Esophagus squamous epithelium (tissue), 5 donors: ENCODE measurements at regions not wholly inside any gene's neighbourhood (a gene's known extent, or its start where the extent isn't known, plus 50 kb on each side); places are given as distances from the start of the nearest gene placed in this dataset.

Source experiments
- DNase-seq: peaks from one replicate; lab custom pipeline; 2025; lab: John Stamatoyannopoulos, UW
- H3K27ac ChIP-seq, 4 donors: fragments of 200-600 bp; sonication (generic); one replicate each; pipeline ENCODE4 v1.5.1; 2016 to 2019; ENCODE audit warnings: mild to moderate bottlenecking in 1 of 4
- H3K27me3 ChIP-seq, 4 donors: fragments of 200-600 bp; sonication (generic); 1 replicate in 3 of 4; 2 replicates in 1 of 4; pipeline versions ENCODE4 v1.5.1 to v1.6.0; 2017 to 2021; ENCODE audit warnings: antibody characterized with exemption in 1 of 4
- H3K36me3 ChIP-seq, 3 donors: fragments of 200-600 bp; sonication (generic); one replicate each; pipeline ENCODE4 v1.5.1; 2016 to 2019
- H3K4me1 ChIP-seq, 3 donors: fragments of 200-600 bp; sonication (generic); one replicate each; pipeline ENCODE4 v1.5.1; 2017 to 2019
- H3K4me3 ChIP-seq, 4 donors: fragments of 200-600 bp; sonication (generic); 1 replicate in 3 of 4; 2 replicates in 1 of 4; pipeline ENCODE4 v1.5.1; 2016 to 2019; ENCODE audit warnings: mild to moderate bottlenecking in 2 of 4, moderate library complexity in 1 of 4
- H3K9me3 ChIP-seq, 3 donors: fragments of 200-600 bp; sonication (generic); one replicate each; pipeline ENCODE4 v1.5.1; 2016 to 2019
- POLR2A ChIP-seq, 4 donors: fragments of 450-650 bp; IDR thresholded peaks; one replicate each; pipeline ENCODE4 v1.6.1; 2017; ENCODE audit warnings: antibody characterized with exemption in 4 of 4, mild to moderate bottlenecking in 4 of 4, moderate library complexity in 3 of 4
- WGBS, 2 donors: methylation state at CpG; one replicate each; pipeline ENCODE4 v1.1.5; 2018; 5-methylcytosine and 5-hydroxymethylcytosine counted together
- intact Hi-C: fragments of 100-400 bp; cut with DNase I; formaldehyde crosslinking; loops from one replicate; pipeline ENCODE4 v1.15.0; 2022
- TF ChIP-seq, protein P1 (sequence below), 6 experiments: fragments of 450-650 bp in 4 of 6; fragments of 200-600 bp in 2 of 6; sonication (generic) in 2 of 6; IDR thresholded peaks; one replicate each; pipeline ENCODE4 v1.5.1; 2016 to 2019; ENCODE audit warnings: antibody characterized with exemption in 6 of 6, mild to moderate bottlenecking in 4 of 6, moderate library complexity in 4 of 6
- donor health status: DM: yes; HTN: yes; CAD: no.

DNA sequence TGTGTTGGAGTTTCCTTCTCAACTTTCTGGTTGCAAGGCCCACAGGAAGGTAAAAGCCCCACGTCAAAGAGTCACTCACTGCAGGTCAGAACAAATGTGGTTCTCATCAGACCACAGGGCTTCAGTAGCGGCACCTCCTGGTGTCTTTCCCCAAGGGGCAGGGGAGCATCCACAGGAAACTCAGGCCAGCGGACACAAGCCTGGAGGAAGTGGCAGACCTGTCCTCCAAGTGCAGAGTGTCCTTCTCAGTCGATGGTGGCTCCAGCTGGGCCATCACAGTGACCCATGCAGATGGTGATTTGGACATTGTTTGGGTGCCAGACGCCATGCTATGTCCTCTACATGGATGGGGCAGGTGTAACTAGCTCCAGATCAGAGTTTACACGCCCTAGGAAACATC, 84.9 kb downstream of the ACKR3 start:
- peaks cover 0 to 3% (median 0%) of the 10 kb centered on the region in 3 donors for H3K4me1 ChIP-seq
- H3K27me3 ChIP-seq: no peaks in the 10 kb centered on the region
- TF ChIP-seq POLR2A (IDR thresholded peaks at IDR 0.05): no peak
- TF ChIP-seq, protein P1, sequence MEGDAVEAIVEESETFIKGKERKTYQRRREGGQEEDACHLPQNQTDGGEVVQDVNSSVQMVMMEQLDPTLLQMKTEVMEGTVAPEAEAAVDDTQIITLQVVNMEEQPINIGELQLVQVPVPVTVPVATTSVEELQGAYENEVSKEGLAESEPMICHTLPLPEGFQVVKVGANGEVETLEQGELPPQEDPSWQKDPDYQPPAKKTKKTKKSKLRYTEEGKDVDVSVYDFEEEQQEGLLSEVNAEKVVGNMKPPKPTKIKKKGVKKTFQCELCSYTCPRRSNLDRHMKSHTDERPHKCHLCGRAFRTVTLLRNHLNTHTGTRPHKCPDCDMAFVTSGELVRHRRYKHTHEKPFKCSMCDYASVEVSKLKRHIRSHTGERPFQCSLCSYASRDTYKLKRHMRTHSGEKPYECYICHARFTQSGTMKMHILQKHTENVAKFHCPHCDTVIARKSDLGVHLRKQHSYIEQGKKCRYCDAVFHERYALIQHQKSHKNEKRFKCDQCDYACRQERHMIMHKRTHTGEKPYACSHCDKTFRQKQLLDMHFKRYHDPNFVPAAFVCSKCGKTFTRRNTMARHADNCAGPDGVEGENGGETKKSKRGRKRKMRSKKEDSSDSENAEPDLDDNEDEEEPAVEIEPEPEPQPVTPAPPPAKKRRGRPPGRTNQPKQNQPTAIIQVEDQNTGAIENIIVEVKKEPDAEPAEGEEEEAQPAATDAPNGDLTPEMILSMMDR (IDR thresholded peaks at IDR 0.05): no peak
- WGBS, 2 donors: 59 to 92% methylated on average over 3 of the region's 6 CpGs
- H3K36me3 ChIP-seq: no peaks in the 10 kb centered on the region
- intact Hi-C loops: no loop called here
- H3K4me3 ChIP-seq: no peak overlapping the region
- DNase-seq: no peak
- no peaks in the 10 kb centered on the region for H3K9me3 ChIP-seq
- H3K27ac ChIP-seq: peak overlapping the region in 1 of 4 donors; percentile 16

DNA sequence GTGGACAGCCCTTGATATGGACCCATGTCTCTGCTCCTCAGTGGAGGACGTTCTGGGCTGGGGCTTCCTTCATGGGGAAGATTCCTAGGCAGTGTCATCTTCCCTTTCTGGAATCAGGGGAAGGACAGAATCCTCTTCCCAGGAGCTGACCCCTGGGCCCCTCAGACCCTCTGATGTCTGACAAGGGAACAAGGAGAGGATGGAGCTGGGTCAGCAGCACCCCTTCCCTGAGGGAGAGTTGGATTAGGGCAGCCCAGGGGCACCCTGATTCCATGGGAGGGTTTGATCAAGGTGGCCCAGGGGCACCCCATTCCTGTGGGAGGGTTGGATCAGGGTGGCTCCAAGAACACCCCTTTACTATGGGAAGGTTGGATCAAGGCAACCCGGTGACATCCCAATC, 86.5 kb downstream of the ACKR3 start:
- TF ChIP-seq, protein P1 (IDR thresholded peaks at IDR 0.05): no peak
- no peak for TF ChIP-seq POLR2A (IDR thresholded peaks at IDR 0.05)
- no peak overlapping the region for H3K4me3 ChIP-seq
- 81 to 90% methylated on average over 1 to 2 of the region's 2 CpGs for WGBS, 2 donors
- DNase-seq: no peak
- no peaks in the 10 kb centered on the region for H3K27me3 ChIP-seq
- no peaks in the 10 kb centered on the region for H3K36me3 ChIP-seq
- peaks cover 4 to 20% (median 8%) of the 10 kb centered on the region in 3 donors for H3K4me1 ChIP-seq
- intact Hi-C loops: no loop called here
- no peaks in the 10 kb centered on the region for H3K9me3 ChIP-seq
- no peak overlapping the region for H3K27ac ChIP-seq

DNA sequence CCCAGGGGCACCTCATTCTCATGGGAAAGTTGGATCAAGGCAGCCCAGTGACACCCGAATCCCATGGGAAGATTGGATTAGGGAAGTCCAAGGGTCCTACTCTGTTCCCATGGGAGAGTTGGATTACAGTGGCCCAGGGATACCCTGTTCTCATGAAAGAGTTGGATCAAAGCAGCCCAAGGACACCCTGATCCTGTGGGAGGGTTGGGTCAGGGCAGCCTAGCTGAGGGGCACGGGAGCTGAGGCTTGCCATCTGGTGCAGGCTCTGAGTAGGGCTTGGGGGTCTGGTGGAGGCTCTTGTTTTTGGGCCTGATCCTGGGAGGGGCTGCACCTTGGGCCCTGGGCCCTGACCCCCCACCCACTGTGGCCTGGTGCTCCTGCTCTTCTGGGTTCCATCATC, 87.1 kb downstream of the ACKR3 start:
- no peak for DNase-seq
- H3K36me3 ChIP-seq: no peaks in the 10 kb centered on the region
- no peak for TF ChIP-seq POLR2A (IDR thresholded peaks at IDR 0.05)
- TF ChIP-seq, protein P1 (IDR thresholded peaks at IDR 0.05): no peak
- H3K4me3 ChIP-seq: no peak overlapping the region
- H3K27me3 ChIP-seq: no peaks in the 10 kb centered on the region
- H3K4me1 ChIP-seq: peaks cover 4 to 25% (median 12%) of the 10 kb centered on the region in 3 donors
- intact Hi-C loops: no loop called here
- no peaks in the 10 kb centered on the region for H3K9me3 ChIP-seq
- WGBS, 2 donors: 43 to 90% methylated on average over 1 to 2 of the region's 2 CpGs
- no peak overlapping the region for H3K27ac ChIP-seq

DNA sequence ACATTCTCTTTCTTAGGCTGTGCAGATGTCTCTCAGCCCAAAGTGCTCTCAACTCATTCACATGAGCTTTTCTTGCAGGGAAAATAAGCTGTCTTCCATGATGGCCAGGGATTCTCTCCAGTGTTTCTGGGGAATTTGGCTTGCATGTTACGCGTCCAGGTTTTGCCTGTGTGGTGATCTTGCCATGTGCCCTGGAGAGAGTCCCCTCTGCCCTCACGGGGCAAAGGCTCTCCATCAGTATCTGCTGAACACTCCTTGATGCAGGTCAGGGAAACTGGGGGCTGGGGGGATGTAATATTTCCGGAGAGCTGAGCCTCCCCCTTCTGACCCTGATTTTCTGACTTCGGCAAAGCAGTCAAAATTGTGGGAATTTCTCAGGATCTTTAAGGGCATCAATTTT, 87.6 kb downstream of the ACKR3 start:
- Histone ChIP-seq H3K36me3 (no peaks in the 10 kb centered on the region), H3K4me3 (no peak overlapping the region), H3K4me1 (peaks cover 4 to 27% (median 12%) of the 10 kb centered on the region in 3 donors), H3K27ac (no peak overlapping the region), H3K27me3 (no peaks in the 10 kb centered on the region), H3K9me3 (no peaks in the 10 kb centered on the region)
- TF ChIP-seq, protein P1 (IDR thresholded peaks at IDR 0.05): no peak
- no peak for TF ChIP-seq POLR2A (IDR thresholded peaks at IDR 0.05)
- no peak for DNase-seq
- 95 to 96% methylated on average over 5 of the region's 5 CpGs for WGBS, 2 donors
- intact Hi-C loops: no loop called here

DNA sequence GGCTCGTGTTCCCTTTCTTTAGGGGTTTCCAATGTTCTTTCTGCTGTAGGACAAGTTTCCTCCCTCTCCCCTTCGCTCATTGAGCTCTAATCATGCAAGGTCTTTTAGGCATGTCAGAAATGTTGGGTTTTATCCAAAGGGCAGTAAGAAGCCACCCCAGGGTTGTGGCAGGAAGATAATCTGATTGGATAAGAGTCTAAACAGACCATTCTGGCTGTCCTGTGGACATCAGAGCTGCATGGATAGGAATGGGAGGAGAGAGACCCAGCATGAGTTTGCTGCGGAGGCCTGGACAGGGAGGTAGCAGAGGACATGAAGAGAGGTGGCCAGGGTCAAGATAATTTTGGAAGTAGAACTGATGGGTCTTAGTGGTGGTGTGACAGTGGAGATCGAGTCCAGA, 88.2 kb downstream of the ACKR3 start:
- H3K36me3 ChIP-seq: no peaks in the 10 kb centered on the region
- TF ChIP-seq, protein P1 (IDR thresholded peaks at IDR 0.05): no peak
- no peak for TF ChIP-seq POLR2A (IDR thresholded peaks at IDR 0.05)
- H3K4me1 ChIP-seq: peaks cover 4 to 33% (median 12%) of the 10 kb centered on the region in 3 donors
- no peak for DNase-seq
- no peak overlapping the region for H3K4me3 ChIP-seq
- intact Hi-C loops: no loop called here
- WGBS, 2 donors: 81 to 82% methylated on average over 4 of the region's 4 CpGs
- H3K9me3 ChIP-seq: no peaks in the 10 kb centered on the region
- no peak overlapping the region for H3K27ac ChIP-seq
- no peaks in the 10 kb centered on the region for H3K27me3 ChIP-seq
